Pons (tissue), 1 donor: ENCODE measurements at regions not wholly inside any gene's neighbourhood (a gene's known extent, or its start where the extent isn't known, plus 50 kb on each side); places are given as distances from the start of the nearest gene placed in this dataset.
"Not testable (repeated sequence)": the region's sequence is repeated elsewhere in the genome, so short reads cannot be mapped to it uniquely, and the experiment has no call there.

ENCODE experiments used
- DNase-seq: peaks from one replicate; pipeline ENCODE4 v3.0.0-alpha.2; 2016; ENCODE audit warnings: low spot score

GRCh38 chr2:7094231-7094741 is 177.1 kb downstream of the RNF144A start:
- DNase-seq = no peak

DNA sequence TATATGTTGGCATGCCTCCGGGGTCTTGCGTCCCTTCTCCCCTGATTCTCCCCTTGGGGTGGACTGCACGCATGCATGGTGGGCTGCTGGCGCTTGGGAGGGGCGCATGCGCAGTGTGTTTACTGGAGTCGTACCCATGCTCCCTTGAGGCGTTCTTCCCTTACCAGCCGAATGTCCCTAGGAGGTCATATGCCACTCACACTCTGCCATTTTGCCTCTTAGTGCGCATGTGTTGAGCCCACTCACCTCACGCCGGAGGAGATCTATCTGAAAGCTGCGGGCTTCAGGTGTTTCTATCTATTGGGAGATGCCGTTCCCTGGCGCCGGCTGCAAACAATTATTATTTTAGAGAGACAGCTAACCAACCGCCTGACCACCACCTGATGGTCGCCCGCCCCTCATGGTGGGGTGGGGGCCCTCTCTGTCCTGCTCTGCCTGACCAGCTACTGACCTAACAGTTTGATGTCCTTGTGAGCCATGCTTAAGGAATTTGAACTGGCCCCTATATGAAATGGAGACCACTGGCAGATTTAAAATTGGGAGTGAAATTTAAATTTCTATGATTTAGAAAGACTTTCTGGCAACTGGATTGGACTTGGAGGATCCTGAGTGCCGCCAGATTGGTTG is 179.6 kb downstream of the RNF144A start:
- DNase-seq = no peak

- DNase-seq = peak; percentile 59
These were observed 180.2 kb downstream of the RNF144A start for GRCh38 chr2:7097353-7097895.

GRCh38 chr2:7098816-7099215 is 181.6 kb downstream of the RNF144A start:
- DNase-seq = no peak

- DNase-seq = not testable (repeated sequence)
These were observed 182.5 kb downstream of the RNF144A start for GRCh38 chr2:7099687-7100086.

DNA sequence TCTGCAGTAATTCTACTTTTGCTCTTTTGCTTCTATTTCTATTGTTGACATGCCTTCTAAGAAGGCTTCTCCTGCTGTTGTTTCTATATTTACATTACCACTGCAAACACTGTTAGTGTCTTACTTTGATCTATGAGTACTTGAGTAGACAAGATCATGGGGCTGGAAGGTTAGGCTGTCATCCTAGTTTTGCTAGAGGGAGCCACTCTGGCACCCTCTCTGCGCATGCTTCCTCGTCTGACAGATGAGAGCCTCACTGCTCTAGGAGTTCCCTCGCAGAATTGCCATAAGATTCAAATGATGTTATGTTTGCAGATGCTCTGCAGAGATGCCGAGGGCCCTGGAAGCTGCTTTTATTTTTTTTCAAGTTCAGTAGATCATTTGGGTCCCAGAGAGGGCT is 185.6 kb downstream of the RNF144A start:
- DNase-seq = no peak

DNA sequence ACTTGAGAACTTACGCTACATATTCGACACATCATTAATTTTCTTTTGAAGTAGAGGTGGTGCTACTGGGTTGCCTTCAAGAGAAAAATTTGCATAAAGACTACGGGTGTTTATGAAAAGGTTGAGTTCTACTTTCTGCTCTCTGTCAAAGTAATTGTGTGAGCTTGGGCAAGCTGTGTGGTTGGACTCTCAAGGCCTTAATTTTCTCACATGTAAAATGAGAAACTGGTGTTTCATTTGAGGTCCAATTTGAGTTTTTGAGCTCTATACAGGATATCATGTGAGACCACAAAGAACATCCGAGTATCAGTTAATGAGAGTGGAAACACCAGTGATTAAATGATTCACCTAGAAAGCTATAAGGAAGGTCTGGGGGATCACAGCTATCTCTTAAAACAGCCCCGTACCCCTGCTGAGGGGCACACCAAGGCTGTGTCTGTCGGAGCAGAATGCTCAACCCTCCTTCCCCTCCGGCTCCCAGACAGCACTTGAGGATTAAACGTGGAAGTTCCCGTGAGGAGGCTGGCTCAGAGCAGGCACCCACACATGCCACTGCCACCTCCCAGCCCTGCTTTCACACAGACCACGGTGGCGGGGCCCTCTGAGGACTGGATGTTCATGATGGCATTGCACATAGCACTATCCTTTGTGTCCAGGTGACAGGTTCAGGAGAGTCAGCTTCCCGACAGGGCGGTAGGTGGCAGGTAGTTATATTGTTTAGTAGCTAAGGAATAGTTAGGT is 191.8 kb downstream of the RNF144A start:
- no peak for DNase-seq

- no peak for DNase-seq
These were observed 192.3 kb downstream of the RNF144A start for GRCh38 chr2:7109533-7109885.

GRCh38 chr2:7111626-7112025 is 194.4 kb downstream of the RNF144A start:
- no peak for DNase-seq

- no peak for DNase-seq
These were observed 198.2 kb downstream of the RNF144A start for GRCh38 chr2:7115364-7115763.

- no peak for DNase-seq
These were observed 198.7 kb downstream of the RNF144A start for GRCh38 chr2:7115906-7116305.

- DNase-seq = no peak
These were observed 199.3 kb downstream of the RNF144A start for GRCh38 chr2:7116511-7116910.

GRCh38 chr2:7117076-7117475 is 199.9 kb downstream of the RNF144A start:
- DNase-seq = no peak

- DNase-seq = no peak
These were observed 201.5 kb downstream of the RNF144A start for GRCh38 chr2:7118606-7119131.

DNA sequence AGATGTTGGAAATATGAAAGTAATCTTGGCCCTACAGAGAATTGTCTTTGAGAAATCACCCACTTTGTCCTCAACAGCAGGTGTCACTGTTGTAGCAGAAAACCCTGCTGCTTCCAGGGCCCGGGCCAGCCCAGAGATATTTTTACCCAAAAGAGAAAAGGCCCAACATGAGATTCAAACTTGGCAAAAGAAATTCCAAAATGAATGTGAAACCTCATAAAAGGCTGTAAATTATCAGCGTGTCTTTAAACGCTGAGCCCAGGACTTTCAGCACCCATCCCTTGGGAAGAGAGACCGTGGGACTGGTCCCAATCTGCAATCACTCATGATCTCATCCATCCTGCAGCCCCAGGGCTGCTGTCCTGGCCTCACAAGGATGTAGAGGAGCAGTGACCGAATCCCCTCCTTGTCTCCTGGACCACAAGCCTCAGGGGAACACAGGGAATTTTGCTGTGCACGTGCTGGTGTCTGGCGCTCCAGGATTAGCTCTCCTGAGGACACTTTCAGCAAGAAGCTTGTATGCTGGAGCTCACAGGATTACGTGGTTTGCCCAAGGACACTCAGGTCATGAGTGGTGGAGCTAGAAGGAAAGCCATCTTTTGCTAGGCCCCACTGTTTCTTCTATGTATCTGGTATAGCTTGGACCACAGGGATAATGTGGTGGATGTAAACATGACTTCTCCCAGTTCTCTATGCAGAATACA is 202.1 kb downstream of the RNF144A start:
- DNase-seq = peak; percentile 24

DNA sequence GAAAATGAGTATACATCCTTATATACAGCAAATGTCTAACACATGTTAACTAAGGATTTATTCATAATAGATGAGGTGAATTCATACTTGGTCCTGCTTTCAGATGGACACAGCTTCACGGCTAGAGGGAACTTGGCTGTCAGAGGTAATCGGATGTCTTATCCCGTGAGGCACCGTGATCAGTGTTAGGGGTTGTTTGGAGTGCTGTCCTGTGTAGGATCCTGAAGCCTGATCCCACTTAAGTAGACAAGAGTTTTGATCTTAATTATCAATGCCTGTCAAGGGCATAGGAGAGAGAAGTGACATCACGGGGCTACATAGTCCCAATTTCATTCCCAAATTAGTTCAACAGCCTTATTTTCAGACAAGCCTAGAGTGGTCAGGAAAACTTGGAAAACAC is 204.6 kb downstream of the RNF144A start:
- DNase-seq = no peak

DNA sequence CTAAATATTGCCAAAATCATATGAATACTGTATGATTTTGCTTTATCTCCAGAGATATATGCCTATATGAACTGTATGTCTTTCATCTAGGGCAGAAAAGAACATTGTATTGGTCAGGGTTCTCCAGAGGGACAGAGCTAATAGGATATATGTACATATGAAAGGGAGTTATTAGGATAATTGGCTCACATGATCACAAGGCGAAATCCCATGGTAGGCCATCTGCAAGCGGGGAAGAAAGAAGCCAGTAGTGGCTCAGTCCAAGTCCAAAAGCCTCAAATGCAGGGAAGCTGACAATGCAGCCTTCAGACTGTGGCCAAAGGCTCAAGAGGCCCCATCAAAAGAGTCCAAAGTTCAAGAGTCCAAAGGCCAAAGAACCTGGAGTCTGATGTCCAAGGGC is 209.9 kb downstream of the RNF144A start:
- DNase-seq = no peak

DNA sequence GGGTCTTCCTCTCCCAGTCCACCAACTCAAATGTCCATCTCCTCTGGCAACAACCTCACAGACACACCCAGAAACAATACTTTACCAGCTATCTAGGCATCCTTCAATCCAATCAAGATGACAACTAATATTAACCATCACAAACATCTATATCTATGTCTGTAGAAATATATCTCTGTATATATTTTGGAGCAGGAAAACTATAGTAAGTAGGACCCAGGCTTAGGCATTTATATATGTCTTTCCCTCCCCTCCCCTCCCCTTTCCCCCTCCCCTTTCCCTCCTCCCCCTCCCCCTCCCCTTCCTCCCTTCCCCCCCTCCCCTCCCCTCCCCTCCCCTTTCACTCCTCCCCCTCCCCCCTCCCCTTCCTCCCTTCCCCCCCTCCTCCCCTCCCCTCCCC is 210.5 kb downstream of the RNF144A start:
- no peak for DNase-seq

DNA sequence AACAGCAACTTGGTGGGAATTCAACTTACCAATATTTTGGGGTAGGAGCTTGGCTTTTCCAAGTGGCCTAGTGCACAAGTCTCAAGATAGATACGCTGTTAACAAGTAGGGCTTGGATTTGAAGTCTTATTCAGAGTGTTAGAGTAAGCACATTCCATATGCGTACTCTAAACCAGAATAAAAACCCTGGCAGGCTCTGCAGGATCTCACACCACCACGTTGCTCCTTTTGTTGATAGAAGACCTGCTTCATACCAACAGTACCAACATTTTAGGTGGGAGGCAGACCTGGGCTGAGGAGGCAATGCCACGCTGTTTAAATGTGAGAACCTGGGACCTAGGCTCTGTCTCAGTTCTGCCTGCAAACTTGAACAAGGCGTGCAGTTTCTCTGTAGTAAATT is 214.0 kb downstream of the RNF144A start:
- DNase-seq = no peak

DNA sequence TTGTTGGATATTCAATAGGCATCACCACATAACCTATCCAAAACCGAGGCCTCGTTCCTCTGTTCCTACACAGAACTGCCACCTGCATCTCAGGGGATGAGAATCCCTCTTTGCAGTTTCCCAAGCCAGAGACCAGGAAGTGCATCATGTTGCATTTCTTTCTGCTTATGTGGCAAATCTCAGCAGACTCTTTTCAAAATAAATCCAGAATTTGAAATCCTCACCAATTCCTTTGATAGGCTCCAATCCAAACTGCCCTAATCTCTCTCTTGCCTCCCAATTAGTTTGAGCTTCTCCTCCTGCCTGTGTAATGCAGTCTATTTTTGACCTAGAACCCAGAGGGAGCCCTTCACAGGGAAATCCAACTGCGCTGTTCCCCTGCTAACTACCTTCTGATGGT is 215.5 kb downstream of the RNF144A start:
- DNase-seq = no peak

- DNase-seq = no peak
These were observed 216.3 kb downstream of the RNF144A start for GRCh38 chr2:7133521-7133920.

DNA sequence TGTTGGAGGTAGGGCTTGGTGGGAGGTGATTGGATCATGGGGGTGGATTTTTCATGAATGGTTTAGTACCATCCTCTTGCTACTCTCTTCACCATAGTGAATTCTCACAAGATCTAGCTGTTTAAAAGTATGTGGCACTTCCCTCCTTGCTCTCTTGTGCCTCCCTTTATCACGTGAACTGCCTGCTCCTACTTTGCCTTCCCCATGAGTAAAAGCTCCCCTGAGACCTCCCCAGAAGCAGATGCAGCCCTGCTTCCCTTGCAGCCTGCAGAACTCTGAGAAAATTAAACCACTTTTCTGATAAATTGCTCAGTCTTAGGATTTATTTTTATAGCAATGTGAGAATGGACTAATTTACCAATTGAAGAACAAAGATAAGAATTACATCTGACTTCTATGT is 223.1 kb downstream of the RNF144A start:
- no peak for DNase-seq

- DNase-seq = no peak
These were observed 228.5 kb downstream of the RNF144A start for GRCh38 chr2:7145707-7146106.
